Suprapubic skin (tissue), 4 donors: ENCODE measurements at regions not wholly inside any gene's neighbourhood (a gene's known extent, or its start where the extent isn't known, plus 50 kb on each side); places are given as distances from the start of the nearest gene placed in this dataset.

Source experiments
- CTCF ChIP-seq, 2 donors: fragments of 200-600 bp in 1 of 2; fragments of 450-650 bp in 1 of 2; sonication (generic) in 1 of 2; IDR thresholded peaks; one replicate each; pipeline ENCODE4 v1.5.1; 2016 to 2019; ENCODE audit warnings: antibody characterized with exemption in 2 of 2, mild to moderate bottlenecking in 1 of 2, moderate library complexity in 1 of 2
- POLR2A ChIP-seq, 2 donors: fragments of 450-650 bp; IDR thresholded peaks; one replicate each; pipeline ENCODE4 v1.6.1; 2017; ENCODE audit warnings: antibody characterized with exemption in 2 of 2, mild to moderate bottlenecking in 2 of 2, moderate library complexity in 2 of 2
- POLR2AphosphoS5 ChIP-seq, 3 donors: sonication (generic); formaldehyde crosslinking; IDR thresholded peaks; one replicate each; pipeline ENCODE4 v1.6.1; 2017; ENCODE audit warnings: antibody characterized with exemption in 3 of 3

- TF ChIP-seq POLR2AphosphoS5 (IDR thresholded peaks at IDR 0.05) = no peak
- TF ChIP-seq CTCF (IDR thresholded peaks at IDR 0.05) = no peak
- no peak for TF ChIP-seq POLR2A (IDR thresholded peaks at IDR 0.05)
Observed at GRCh38 chr18:25604894-25605597, 253.1 kb upstream of the ZNF521 start.
